NCI-H774 (cell line): ENCODE measurements at regions not wholly inside any gene's neighbourhood (a gene's known extent, or its start where the extent isn't known, plus 50 kb on each side); places are given as distances from the start of the nearest gene placed in this dataset.

Source experiments
- DNase-seq: peaks from one replicate; lab custom pipeline; 2025; lab: John Stamatoyannopoulos, UW

DNA sequence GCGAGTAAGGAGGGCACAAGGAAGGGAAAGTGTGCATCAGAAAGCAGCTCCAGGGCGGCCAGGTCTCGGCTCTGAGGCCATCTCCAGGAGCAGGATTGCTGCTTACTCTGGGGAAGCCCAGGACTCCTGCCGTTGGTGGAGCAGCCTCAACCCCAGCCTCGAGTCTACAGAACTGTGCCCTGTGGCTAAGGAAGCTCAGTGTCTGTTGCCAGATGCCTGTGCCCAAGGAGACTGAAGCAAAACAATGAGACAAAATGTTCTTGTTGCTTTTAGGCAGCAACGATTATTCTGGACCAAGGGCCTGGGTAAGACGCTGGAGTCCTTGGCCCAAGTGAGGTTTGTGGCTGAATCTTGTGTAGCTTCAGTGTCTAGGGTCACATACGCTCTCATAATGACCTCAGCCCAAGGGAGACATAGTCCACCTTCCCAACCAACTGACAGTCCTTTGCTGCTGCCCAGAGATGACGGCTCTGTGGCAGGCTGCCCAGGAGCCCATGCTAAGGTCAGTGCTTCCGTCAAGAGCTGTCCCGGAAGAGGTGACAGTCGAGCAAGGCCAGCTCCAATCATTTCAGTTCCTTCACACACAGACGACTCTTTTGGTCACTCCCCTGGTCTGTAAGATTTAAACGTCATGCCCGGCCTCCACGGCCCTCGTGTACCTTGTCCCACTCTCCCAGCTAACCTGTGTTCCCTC, 223.8 kb downstream of the TTC32 start:
- DNase-seq, result no peak

- DNase-seq, result no peak
Measured at GRCh38 chr2:19677215-19677777, 224.5 kb downstream of the TTC32 start.

DNA sequence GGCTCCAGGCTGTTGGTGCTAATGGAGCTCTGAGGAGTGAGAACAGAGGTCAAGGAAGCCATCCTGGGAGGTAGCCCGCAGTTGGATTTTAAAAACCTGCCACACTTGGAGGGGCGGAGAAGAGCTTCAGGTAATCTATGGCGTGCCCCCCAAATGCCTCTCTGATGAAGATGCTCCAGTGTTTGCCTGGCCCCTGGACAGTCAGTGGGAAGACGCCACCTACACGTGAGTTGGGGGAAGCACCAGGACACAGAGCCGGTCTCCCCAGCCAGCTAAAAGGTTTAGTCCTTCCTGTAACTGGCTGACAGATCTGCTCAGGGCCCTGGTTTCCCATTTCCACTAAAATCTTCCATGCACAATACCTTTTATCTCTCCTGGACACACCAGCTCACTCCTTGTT, 225.0 kb downstream of the TTC32 start:
- no peak for DNase-seq

DNA sequence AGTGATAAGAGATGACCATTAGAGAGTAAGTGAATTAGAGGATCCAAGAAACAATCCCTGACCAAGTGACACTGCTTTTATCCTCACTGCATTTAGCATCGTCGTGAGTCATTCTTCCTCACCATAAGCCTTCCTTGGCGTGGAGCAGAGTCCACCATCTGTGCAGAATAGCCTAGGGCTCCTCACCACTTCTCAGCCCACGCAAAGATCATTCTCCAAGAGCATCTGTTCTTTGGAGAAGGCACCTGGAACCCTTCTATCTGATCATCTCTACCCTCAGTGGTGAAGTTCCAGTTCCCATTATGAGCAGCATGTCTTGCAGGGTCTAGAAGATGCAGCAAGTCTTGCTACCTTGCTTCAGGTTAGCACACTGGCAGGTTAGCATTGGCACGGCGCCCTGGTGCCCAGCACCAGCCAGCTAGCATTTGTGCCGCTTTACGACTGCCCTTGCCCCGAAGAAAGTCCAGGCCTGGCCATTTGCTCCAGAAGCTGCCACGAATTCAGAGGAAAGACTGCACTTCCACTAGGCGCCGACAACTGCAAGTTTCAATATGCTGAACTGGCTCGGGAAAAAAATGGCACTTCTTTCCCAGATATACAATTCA, 225.8 kb downstream of the TTC32 start:
- no peak for DNase-seq

DNA sequence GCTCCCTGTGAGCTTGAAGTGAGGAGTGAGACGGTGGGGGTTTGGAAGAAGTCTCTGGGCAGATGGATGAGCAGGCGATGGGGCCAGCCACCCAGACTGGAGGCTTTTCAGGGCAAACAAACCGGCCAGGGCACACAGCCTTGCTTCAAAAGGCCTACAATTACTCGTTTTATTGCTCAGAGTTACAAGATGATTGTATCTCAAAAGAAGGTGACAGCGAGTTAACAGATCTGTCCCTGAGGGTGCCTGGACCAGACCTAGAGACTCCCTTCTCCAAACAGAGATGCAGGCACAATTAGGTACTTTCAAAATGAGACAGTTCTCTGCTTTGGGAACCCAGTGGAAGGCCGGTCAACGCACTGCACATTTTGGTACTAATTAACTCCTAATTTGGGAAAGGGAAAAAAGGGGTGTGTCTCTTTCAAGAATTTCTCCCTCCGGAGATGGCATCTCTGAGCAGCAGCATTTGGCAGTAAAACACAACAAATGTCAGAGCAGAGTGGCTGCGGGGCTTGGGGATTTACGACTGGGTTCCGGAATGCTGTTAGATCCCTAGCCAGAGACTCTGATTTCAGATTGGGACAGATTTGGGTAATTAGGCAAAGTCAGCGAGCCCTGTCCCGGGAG, 226.7 kb downstream of the TTC32 start:
- DNase-seq, result no peak

DNA sequence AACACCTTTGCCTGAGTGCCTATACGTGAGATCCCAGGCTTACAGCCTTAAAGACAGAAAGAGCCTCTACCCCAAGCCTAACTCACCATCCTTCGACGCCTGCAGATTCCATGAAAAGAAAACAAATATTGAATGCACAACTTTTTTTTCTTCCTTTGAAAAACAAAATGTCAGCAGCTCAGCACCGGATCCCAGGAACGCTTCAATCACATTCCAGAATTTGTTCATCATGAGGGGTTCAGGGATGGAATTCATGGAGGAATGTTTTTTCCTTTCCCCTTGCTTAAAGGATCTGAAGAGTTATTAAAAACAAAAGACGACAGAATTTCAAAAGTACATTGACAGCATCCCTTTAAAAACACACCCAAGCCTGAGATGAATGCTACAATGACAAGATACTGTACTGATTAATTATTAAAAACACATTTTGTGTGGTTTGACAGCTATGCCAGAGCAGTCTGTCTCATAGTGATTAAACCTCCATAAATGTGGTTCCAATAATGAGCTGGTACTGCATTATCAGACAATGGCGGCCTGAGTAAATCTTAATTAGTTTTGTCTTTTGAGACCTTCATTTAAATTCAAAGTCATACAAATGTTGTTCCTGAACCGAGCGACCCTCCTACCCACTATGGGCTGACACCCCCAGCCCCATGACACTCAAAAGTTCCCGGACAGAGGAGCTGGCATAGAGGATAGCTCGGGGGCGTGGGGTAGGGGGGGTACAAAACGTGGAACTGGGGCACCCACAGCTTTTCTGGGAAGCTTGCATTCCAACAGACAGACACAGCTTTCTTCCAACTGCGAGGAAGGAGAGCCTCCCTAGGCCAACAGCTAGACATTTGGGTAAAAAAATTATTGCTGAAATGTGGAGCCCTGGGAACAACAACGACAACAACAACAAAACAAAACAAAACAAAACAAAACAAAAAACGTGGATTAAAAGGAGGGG, 227.5 kb downstream of the TTC32 start:
- DNase-seq, result no peak

GRCh38 chr2:19673213-19673791, 228.5 kb downstream of the TTC32 start:
- DNase-seq, result no peak

DNA sequence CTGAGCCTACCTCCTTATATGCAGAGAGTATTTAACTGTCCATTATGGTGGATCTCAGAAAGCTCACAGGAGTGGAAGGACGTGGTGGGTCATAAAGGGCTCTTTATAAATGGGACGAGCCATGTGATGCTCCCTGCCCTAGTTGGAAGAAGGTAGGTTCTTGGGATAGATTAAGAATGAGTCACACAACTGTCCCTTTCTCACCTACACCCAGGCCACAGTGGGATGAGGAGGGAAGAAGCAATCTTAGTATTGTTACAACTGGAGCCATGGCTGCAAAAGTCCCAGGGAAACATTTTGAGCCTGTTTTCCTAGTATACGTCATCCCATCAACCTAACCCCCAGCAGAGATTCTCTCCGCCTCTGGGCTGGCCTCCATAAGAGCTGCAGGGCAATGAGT, 229.9 kb downstream of the TTC32 start:
- no peak for DNase-seq

- DNase-seq, result no peak
Measured at GRCh38 chr2:19671311-19671710, 230.5 kb downstream of the TTC32 start.

GRCh38 chr2:19670303-19670702, 231.5 kb downstream of the TTC32 start:
- no peak for DNase-seq

DNA sequence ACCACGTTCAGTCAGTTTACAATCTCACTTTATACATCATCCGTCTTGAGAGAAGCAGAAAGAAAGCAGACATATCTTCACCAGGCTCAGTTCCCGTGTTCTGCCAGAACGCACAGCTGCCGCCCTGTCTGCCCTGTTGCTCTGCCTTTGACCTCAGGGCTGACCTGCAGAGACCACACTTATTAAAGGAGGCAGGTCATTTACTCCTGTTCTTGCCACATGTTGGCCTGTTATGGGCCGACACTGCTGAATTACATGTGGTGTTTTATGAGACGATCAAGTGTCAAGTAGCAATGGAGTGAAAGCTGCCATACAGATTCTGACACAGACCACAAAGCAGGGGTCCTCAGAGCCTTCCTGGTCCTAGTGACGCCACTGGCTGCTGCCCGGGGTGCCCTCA, 232.2 kb downstream of the TTC32 start:
- no peak for DNase-seq

DNA sequence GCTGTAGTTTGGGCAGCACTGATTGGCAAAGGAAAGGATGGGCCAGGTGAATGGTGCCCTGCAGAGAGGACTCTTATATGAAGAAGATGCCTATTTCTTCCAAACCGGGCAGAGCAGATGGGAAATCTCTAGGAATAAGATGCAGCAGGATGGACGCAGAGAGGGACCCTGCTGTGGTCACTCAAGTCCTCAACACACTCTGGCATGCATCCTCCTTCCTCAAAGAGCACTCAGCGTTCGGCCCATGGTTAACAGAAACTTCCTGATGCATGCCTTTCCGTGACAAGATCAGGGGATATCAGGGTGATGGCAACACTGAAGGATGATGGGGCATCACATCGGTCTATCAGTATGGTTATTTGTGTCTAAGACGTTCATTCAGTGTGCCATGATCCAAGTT, 232.7 kb downstream of the TTC32 start:
- DNase-seq, result no peak

GRCh38 chr2:19667536-19667949, 234.2 kb downstream of the TTC32 start:
- no peak for DNase-seq

GRCh38 chr2:19667085-19667484, 234.7 kb downstream of the TTC32 start:
- DNase-seq, result no peak

GRCh38 chr2:19664646-19665045, 237.1 kb downstream of the TTC32 start:
- DNase-seq, result no peak

- DNase-seq, result no peak
Measured at GRCh38 chr2:19659024-19659792, 242.6 kb downstream of the TTC32 start.

- no peak for DNase-seq
Measured at GRCh38 chr2:19656011-19656410, 245.8 kb downstream of the TTC32 start.

GRCh38 chr2:19654310-19655090, 247.3 kb downstream of the TTC32 start:
- DNase-seq, result no peak

- no peak for DNase-seq
Measured at GRCh38 chr2:19653509-19653908, 248.3 kb downstream of the TTC32 start.

DNA sequence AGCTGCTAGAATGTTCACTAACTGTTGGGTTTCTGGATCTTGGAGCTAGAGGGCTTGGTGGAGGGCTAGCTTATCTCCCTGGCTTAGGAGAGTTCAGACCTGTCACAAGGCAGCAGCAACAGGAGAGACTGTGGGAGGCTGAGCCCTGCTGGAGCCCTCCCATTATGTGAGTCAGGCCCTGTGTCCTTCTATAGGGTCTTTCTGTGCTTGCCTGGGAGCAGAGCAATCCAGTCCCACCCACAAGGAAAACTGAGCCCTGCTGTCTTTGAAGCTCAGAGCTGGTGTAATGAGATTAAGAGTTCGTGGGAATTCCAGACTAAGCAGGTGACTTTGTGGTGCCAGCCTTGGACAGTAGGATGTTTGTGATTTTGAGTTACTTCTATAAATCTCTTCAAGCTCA, 249.0 kb downstream of the TTC32 start:
- DNase-seq, result no peak
